Cardiac muscle cell (in vitro differentiated cells and primary cell): ENCODE measurements at regions not wholly inside any gene's neighbourhood (a gene's known extent, or its start where the extent isn't known, plus 50 kb on each side); places are given as distances from the start of the nearest gene placed in this dataset.
A peak's percentile ranks its signal among the peaks of the same experiment; 100 is the strongest.
"Not testable (repeated sequence)": the region's sequence is repeated elsewhere in the genome, so short reads cannot be mapped to it uniquely, and the experiment has no call there.

Source experiments
- DNase-seq, 2 donors: peaks; one replicate each; pipeline versions ENCODE4 v3.0.0 to v3.0.0-alpha.2; 2010 to 2017; ENCODE audit warnings: low read depth in 1 of 2, low spot score in 1 of 2
- H3K27ac ChIP-seq: fragments of 200-600 bp; sonication (generic); 2 replicates; pipeline ENCODE4 v1.5.1; 2016
- H3K27me3 ChIP-seq: fragments of 200-600 bp; sonication (generic); 2 replicates; pipeline ENCODE4 v1.6.0; 2016; ENCODE audit warnings: control low read depth
- H3K36me3 ChIP-seq: fragments of 200-600 bp; sonication (generic); 2 replicates; pipeline ENCODE4 v1.5.1; 2016; ENCODE audit warnings: control low read depth
- H3K4me1 ChIP-seq: fragments of 200-600 bp; sonication (generic); 2 replicates; pipeline ENCODE4 v1.8.1; 2017; ENCODE audit warnings: low read depth, mild to moderate bottlenecking, mixed run types
- H3K4me3 ChIP-seq: fragments of 200-600 bp; sonication (generic); 2 replicates; pipeline ENCODE4 v1.5.1; 2016; ENCODE audit warnings: mild to moderate bottlenecking
- H3K9me3 ChIP-seq: fragments of 200-600 bp; sonication (generic); 2 replicates; pipeline ENCODE4 v1.5.1; 2017; ENCODE audit warnings: low read depth, mild to moderate bottlenecking, control low read depth
- CTCF ChIP-seq: IDR thresholded peaks from 2 replicates; pipeline ENCODE4 v1.5.1; 2012; ENCODE audit warnings: low read depth, mild to moderate bottlenecking, low read length

- no peaks in the 10 kb centered on the region for H3K27me3 ChIP-seq
- no peak for TF ChIP-seq CTCF
Measured at GRCh38 chr5:38670878-38671277, 114.4 kb upstream of the LIFR start.

DNA sequence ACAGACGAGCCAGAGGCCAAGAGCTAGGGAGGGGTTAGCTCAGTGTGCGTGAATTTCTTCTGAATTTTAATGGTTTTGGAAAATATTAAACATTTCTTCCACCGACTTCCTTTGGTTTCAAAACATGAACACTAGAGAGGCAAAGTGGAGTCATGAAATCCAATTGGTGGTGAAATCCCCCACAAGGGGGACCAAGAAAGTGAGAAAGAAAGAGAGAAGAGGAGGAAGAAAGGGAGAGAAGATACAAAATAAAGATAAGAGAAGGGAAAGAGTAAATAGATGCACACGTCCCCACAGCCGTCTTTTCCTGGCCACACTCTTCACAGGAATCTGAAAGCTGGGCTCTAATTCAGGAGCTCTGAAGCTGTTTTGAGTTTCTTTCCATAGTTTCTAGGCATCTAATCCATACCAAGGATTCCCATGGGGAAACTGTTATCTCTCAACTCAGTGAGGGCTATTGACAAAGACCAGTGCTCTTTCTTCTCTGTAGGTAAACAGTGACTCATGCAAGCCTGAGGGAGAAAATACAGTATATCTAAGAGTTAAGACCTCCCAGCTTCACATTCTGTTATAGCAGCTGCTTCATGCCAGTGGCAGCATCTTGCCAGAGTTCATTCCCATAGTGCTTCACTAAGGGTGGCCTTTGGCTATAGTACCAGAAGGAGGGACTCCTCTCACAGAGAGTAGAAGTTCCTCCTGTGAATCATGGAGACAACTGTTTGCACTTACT lies 115.8 kb upstream of the LIFR start:
- H3K4me1 ChIP-seq, result no peaks in the 10 kb centered on the region
- peak in 1 of 2 donors; percentile 94 for DNase-seq
- H3K27ac ChIP-seq, result no peak overlapping the region
- TF ChIP-seq CTCF, result no peak
- H3K4me3 ChIP-seq, result no peak overlapping the region
- H3K9me3 ChIP-seq, result no peaks in the 10 kb centered on the region
- no peaks in the 10 kb centered on the region for H3K27me3 ChIP-seq
- H3K36me3 ChIP-seq, result no peaks in the 10 kb centered on the region

More at GRCh38 chr5:38670878-38671277, 114.4 kb upstream of the LIFR start:
- no peak overlapping the region for H3K27ac ChIP-seq
- no peaks in the 10 kb centered on the region for H3K36me3 ChIP-seq
- no peaks in the 10 kb centered on the region for H3K9me3 ChIP-seq
- H3K4me3 ChIP-seq, result no peak overlapping the region
- DNase-seq, result peak in 1 of 2 donors; percentile 72
- no peaks in the 10 kb centered on the region for H3K4me1 ChIP-seq

GRCh38 chr5:38673671-38674071 lies 117.2 kb upstream of the LIFR start:
- H3K4me3 ChIP-seq, result no peak overlapping the region
- H3K4me1 ChIP-seq, result no peaks in the 10 kb centered on the region
- no peaks in the 10 kb centered on the region for H3K27me3 ChIP-seq
- no peak overlapping the region for H3K27ac ChIP-seq
- H3K36me3 ChIP-seq, result no peaks in the 10 kb centered on the region
- no peak for DNase-seq
- no peaks in the 10 kb centered on the region for H3K9me3 ChIP-seq
- TF ChIP-seq CTCF, result peak; percentile 2

GRCh38 chr5:38675443-38675842 lies 119.0 kb upstream of the LIFR start:
- no peak for DNase-seq
- Histone ChIP-seq H3K9me3 (no peaks in the 10 kb centered on the region), H3K27me3 (no peaks in the 10 kb centered on the region), H3K36me3 (no peaks in the 10 kb centered on the region), H3K4me1 (no peaks in the 10 kb centered on the region), H3K27ac (no peak overlapping the region), H3K4me3 (no peak overlapping the region)
- no peak for TF ChIP-seq CTCF

DNA sequence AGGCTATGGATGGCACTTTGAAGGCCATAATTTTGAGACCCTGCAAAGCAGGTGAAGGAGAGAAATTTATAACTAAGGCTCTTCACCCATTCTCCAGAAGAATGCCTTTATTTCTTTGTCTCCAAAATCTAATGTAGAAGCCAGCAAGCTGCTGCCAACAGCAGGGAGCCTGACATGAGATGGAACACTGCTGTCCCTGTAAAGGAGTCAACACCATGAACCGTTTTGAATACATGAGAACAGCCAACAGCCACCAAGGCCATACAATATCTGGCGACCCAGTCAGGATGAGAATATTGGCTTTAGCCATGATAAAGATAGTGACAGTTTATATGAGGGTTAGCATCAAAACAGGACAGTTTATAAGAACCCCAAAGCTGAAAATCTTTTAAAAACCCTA lies 121.2 kb upstream of the LIFR start:
- TF ChIP-seq CTCF, result no peak
- Histone ChIP-seq H3K27me3 (no peaks in the 10 kb centered on the region), H3K27ac (no peak overlapping the region), H3K4me1 (no peaks in the 10 kb centered on the region), H3K9me3 (no peaks in the 10 kb centered on the region), H3K36me3 (no peaks in the 10 kb centered on the region), H3K4me3 (no peak overlapping the region)
- DNase-seq, result no peak

DNA sequence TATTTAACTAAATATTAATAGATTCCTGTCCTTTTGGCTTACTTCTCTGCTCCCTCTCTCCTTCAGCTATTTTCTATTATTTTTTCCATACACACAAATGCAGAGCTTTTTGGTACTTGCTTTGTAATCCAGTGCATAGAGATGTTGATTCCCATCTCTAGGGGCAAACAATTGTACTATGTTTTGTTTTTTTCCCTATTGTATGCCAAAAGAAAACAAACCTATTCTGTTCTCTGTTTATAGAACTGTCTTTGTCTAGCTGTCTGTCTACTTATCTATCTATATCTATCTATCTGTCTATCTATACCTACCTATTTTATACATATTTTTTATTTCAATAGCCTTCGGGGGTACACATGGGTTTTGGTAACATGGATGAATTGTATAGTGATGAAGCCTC lies 121.6 kb upstream of the LIFR start:
- no peaks in the 10 kb centered on the region for H3K9me3 ChIP-seq
- TF ChIP-seq CTCF, result no peak
- no peak for DNase-seq
- no peak overlapping the region for H3K27ac ChIP-seq
- no peak overlapping the region for H3K4me3 ChIP-seq
- H3K4me1 ChIP-seq, result no peaks in the 10 kb centered on the region
- H3K36me3 ChIP-seq, result no peaks in the 10 kb centered on the region
- no peaks in the 10 kb centered on the region for H3K27me3 ChIP-seq

DNA sequence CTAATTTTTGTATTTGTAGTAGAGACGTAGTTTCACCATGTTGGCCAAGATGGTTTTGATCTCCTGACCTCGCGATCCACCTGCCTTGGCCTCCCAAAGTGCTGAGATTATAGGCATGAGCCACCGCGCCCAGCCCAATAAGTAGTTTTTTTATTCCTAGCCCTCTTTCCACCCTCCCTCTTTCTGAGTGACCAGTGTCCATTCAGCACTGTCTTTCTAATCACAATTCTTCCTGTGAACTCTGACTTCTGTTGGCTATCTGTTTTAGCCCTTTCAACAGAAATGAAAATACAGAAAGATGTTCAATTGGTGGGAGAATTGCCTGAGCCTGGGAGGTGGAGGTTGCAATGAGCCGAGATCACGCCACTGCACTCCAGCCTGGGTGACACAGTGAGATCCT lies 122.3 kb upstream of the LIFR start:
- H3K27ac ChIP-seq, H3K36me3 ChIP-seq, H3K9me3 ChIP-seq, H3K4me3 ChIP-seq, DNase-seq, H3K4me1 ChIP-seq, H3K27me3 ChIP-seq: not testable (repeated sequence)
